Heart left ventricle (tissue), 16 donors: ENCODE measurements at regions not wholly inside any gene's neighbourhood (a gene's known extent, or its start where the extent isn't known, plus 50 kb on each side); places are given as distances from the start of the nearest gene placed in this dataset.

Experiments
- ATAC-seq, 4 donors: fragments of 200-7000 bp; cut with Tn5 transposase; one replicate each; pipeline ENCODE4 v1.9.1; 2020 to 2022; ENCODE audit warnings: moderate library complexity in 4 of 4, mild to moderate bottlenecking in 3 of 4, moderate number of reproducible peaks in 1 of 4
- DNase-seq, 5 donors: peaks; one replicate each; pipeline ENCODE4 v3.0.0-alpha.2; 2020
- H3K27ac ChIP-seq, 12 donors: fragments of 200-600 bp; sonication (generic) in 4 of 12; one replicate each; pipeline versions ENCODE4 v1.5.0 to v1.8.0; 2016 to 2022; ENCODE audit warnings: mild to moderate bottlenecking in 2 of 12
- H3K27me3 ChIP-seq, 9 donors: fragments of 200-600 bp; sonication (generic) in 2 of 9; one replicate each; pipeline versions ENCODE4 v1.5.1 to v1.8.0; 2016 to 2022; ENCODE audit warnings: mild to moderate bottlenecking in 3 of 9
- H3K36me3 ChIP-seq, 9 donors: fragments of 200-600 bp; sonication (generic) in 2 of 9; one replicate each; pipeline versions ENCODE4 v1.5.0 to v1.8.0; 2018 to 2022; ENCODE audit warnings: mild to moderate bottlenecking in 2 of 9
- H3K4me1 ChIP-seq, 12 donors: fragments of 200-600 bp; sonication (generic) in 4 of 12; one replicate each; pipeline versions ENCODE4 v1.5.0 to v1.8.0; 2016 to 2022; ENCODE audit warnings: mild to moderate bottlenecking in 3 of 12
- H3K4me3 ChIP-seq, 12 donors: fragments of 200-600 bp; sonication (generic) in 4 of 12; one replicate each; pipeline versions ENCODE4 v1.5.0 to v1.8.0; 2017 to 2022; ENCODE audit warnings: mild to moderate bottlenecking in 9 of 12, moderate library complexity in 4 of 12
- H3K9me3 ChIP-seq, 12 donors: fragments of 200-600 bp; sonication (generic) in 4 of 12; one replicate each; pipeline versions ENCODE4 v1.5.0 to v1.8.0; 2016 to 2022; ENCODE audit warnings: mild to moderate bottlenecking in 1 of 12
- CTCF ChIP-seq, 12 donors: fragments of 200-600 bp; sonication (generic) in 4 of 12; IDR thresholded peaks; one replicate each; pipeline versions ENCODE4 v1.5.0 to v1.8.0; 2018 to 2022; ENCODE audit warnings: antibody characterized with exemption in 12 of 12, mild to moderate bottlenecking in 5 of 12
- POLR2A ChIP-seq, 2 donors: fragments of 450-650 bp; IDR thresholded peaks; one replicate each; pipeline ENCODE4 v1.6.1; 2017; ENCODE audit warnings: antibody characterized with exemption in 2 of 2, mild to moderate bottlenecking in 2 of 2, moderate library complexity in 2 of 2
- WGBS, 4 donors: extraction: QIAGEN DNeasy Blood & Tissue Kit in 2 of 4; methylation state at CpG; one replicate each; pipeline versions ENCODE4 v1.1.5 to v1.1.7; 2013 to 2018; 5-methylcytosine and 5-hydroxymethylcytosine counted together
- intact Hi-C, 10 donors: fragments of 100-400 bp; cut with DNase I; formaldehyde crosslinking; loops; one replicate each; pipeline versions ENCODE4 v1.11.1 to v1.14.2; 2022
- donor health status: ischemic (EF 13 %, LVEDD 7.1; RV severe dilation, severe dysfunction).
- donor health status: healthy with polysubstance abuse.
- donor health status: DM: no; HTN: yes; CAD: no.
- donor health status: DM: no; HTN: no; CAD: no.
- donor health status: ischemic (EF 25% LVEDD 6.9; RV normal size, moderate dysfunction).
- donor health status: ischemic (EF 25% LVEDD 5.7; RV mildly dilated, moderate dysfunction).
- donor health status: healthy.
- donor health status: DM: yes; HTN: yes; CAD: no.
- donor health status: ischemic (EF 35%, LVEDD 5.7; RV mildly dilated, moderate dysfunction).
- donor health status: nonischemic (EF 11% LVEDD 7.7; RV severe dilation, severe dysfunction).
- donor health status: DM: yes; HTN: yes; CAD: no.
- donor health status: PGD.
- donor health status: ischemic (EF 29% LVEDD 5.4; RV normal size, mild dysfunction).
- donor health status: nonischemic (EF 23%, LVEDD 6.1; RV moderate dilation, normal function).

- Histone ChIP-seq H3K27me3 (no peaks in the 10 kb centered on the region), H3K27ac (no peak overlapping the region), H3K4me3 (no peak overlapping the region), H3K4me1 (peaks cover 0 to 3% (median 0%) of the 10 kb centered on the region in 12 donors), H3K9me3 (no peaks in the 10 kb centered on the region), H3K36me3 (no peaks in the 10 kb centered on the region)
- peak in 2 of 4 donors; percentile 38 to 46 for ATAC-seq
- DNase-seq = peak in 2 of 5 donors; percentile 23 to 51
- WGBS, 4 donors = 58 to 84% (median 66%) methylated on average over 1 of the region's 1 CpG
- TF ChIP-seq POLR2A (IDR thresholded peaks at IDR 0.05) (no peak), CTCF (IDR thresholded peaks at IDR 0.05) (no peak)
- intact Hi-C loops = no loop called here
Observed at GRCh38 chr4:62324215-62324614, 1124.1 kb downstream of the ADGRL3 start.

DNA sequence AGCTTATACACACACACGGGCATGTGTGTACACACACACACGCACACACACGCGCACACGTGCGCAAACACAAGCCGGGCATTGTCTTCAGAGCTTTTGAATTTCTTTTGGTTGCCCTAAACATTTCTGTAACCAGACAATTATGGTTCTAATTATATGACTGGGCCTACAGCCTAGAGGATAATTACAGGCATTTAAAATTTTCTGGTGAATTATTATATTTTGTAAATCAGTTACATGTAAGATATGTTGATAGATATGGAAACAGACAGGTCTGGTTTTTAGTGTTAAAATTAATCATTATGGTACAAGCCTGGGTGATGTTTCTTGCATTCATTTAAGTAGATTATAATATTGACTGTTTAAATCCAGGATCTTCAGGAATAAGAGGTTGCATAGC lies 1120.5 kb downstream of the ADGRL3 start:
- DNase-seq = no peak
- Histone ChIP-seq H3K27ac (no peak overlapping the region), H3K9me3 (peaks cover 0 to 21% (median 7%) of the 10 kb centered on the region in 12 donors), H3K27me3 (no peaks in the 10 kb centered on the region), H3K36me3 (no peaks in the 10 kb centered on the region), H3K4me1 (peaks cover 0 to 3% (median 0%) of the 10 kb centered on the region in 12 donors), H3K4me3 (no peak overlapping the region)
- TF ChIP-seq CTCF (IDR thresholded peaks at IDR 0.05) (no peak), POLR2A (IDR thresholded peaks at IDR 0.05) (no peak)
- intact Hi-C loops = no loop called here
- ATAC-seq = no peak
- 92 to 94% (median 93%) methylated on average over 7 of the region's 7 CpGs for WGBS, 4 donors

GRCh38 chr4:62302710-62303109 lies 1102.6 kb downstream of the ADGRL3 start:
- no peak overlapping the region for H3K4me3 ChIP-seq
- intact Hi-C loops = no loop called here
- 69 to 80% (median 77%) methylated on average over 1 of the region's 1 CpG for WGBS, 4 donors
- H3K9me3 ChIP-seq = peaks cover 0 to 40% (median 11%) of the 10 kb centered on the region in 12 donors
- DNase-seq = no peak
- ATAC-seq = no peak
- H3K27ac ChIP-seq = no peak overlapping the region
- no peaks in the 10 kb centered on the region for H3K27me3 ChIP-seq
- no peaks in the 10 kb centered on the region for H3K36me3 ChIP-seq
- no peak for TF ChIP-seq POLR2A (IDR thresholded peaks at IDR 0.05)
- no peak for TF ChIP-seq CTCF (IDR thresholded peaks at IDR 0.05)
- no peaks in the 10 kb centered on the region for H3K4me1 ChIP-seq

DNA sequence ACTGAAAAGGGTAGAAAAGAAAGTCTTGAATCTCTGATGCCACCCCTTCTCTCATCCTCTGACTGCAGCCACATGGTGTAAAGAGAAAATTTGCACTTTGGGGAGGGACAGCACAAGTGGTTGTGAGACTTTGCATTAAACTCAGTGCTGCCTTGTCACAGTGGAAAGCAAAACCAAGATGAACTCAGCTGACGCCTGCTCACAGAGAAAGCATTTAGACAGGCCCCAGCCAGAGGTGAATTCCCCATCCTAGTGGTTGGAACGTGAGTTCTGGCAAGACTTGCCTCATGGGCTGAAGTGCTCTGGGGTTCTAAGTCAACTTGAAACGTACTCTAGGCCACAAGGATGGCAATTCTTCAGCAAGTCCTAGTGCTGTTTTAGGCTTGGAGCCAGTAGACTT lies 1101.4 kb downstream of the ADGRL3 start:
- intact Hi-C loops = no loop called here
- 57 to 76% (median 65%) methylated on average over 3 of the region's 3 CpGs for WGBS, 4 donors
- Histone ChIP-seq H3K27ac (no peak overlapping the region), H3K9me3 (peaks cover 0 to 28% (median 2%) of the 10 kb centered on the region in 12 donors), H3K4me1 (no peaks in the 10 kb centered on the region), H3K4me3 (no peak overlapping the region), H3K27me3 (no peaks in the 10 kb centered on the region), H3K36me3 (no peaks in the 10 kb centered on the region)
- ATAC-seq (no peak), DNase-seq (no peak)
- no peak for TF ChIP-seq POLR2A (IDR thresholded peaks at IDR 0.05)
- TF ChIP-seq CTCF (IDR thresholded peaks at IDR 0.05) = no peak
